ENCODE measurements at regions not wholly inside any gene's neighbourhood (a gene's known extent, or its start where the extent isn't known, plus 50 kb on each side); places are given as distances from the start of the nearest gene placed in this dataset.

DNA sequence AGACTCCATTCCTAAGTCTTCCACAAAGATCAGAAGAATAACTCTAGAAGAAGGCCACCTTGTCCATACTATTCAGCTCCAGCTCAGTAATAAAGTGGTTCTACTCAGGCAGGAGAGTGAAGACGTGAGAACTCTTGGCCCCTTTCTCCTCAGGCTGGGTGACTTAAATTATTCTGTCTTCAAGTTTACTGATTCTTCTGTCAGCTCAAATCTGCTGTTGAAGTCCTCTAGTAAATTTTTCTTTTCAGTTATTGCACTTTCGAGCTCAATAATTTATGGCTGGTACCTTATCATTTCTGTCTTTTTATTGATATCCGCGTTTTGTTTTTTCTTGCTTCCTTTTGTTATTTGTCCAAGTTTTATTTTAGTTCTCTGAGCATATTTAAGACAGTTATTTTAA is 922.3 kb upstream of the PCDH9 start:
- no peak for ATAC-seq
- H3K4me1 ChIP-seq, result no peaks in the 10 kb centered on the region

DNA sequence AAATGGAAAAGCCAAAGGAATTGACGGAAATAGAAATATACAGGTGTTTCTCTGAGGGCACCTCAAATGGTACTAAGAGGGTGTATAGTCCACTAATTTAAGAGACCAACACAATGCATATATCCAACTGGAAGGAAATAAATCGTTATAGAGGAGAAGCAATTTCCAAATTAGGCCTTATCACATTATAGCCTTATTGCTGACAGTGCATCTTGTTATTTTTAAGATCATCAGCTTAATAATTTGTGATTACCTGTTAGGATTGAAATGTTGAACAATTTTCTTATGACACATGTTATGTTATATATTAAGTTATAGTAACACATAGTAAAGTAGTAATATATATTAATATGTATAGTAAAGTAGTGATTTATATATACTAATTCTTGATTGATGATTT is 915.7 kb upstream of the PCDH9 start:
- Histone ChIP-seq H3K4me3 (no peak overlapping the region), H3K4me1 (no peaks in the 10 kb centered on the region), H3K4me2 (no peak overlapping the region), H3K9me3 (no peaks in the 10 kb centered on the region), H3K27ac (no peak overlapping the region)
- DNase-seq (ENCODE audit: low read depth in 1 of 2, low spot score in 1 of 2) (no peak), FAIRE-seq (no peak), ATAC-seq (no peak)
- WGBS (ENCODE audit: missing lambda C conversion rate), result 50% methylated on average over 2 of the region's 2 CpGs
- POLR2A ChIA-PET, result no interaction called here
- CTCF ChIA-PET, result no interaction called here
- TF ChIP-seq CHD4 (IDR thresholded peaks at IDR 0.05; ENCODE audit: borderline replicate concordance) (no peak), CBX8 (IDR thresholded peaks at IDR 0.05) (no peak), MAFK (IDR thresholded peaks at IDR 0.05; ENCODE audit: partially characterized antibody) (peak; percentile 62)

More for the DNA sequence above, 922.3 kb upstream of the PCDH9 start:
- Histone ChIP-seq H3K9me3 (no peaks in the 10 kb centered on the region), H3K4me3 (no peak overlapping the region), H3K27ac (no peak overlapping the region), H3K4me2 (no peak overlapping the region)
- 59% methylated on average over 4 of the region's 4 CpGs for WGBS (ENCODE audit: missing lambda C conversion rate)
- ChIA-PET CTCF (no interaction called here), POLR2A (no interaction called here)
- DNase-seq (ENCODE audit: low read depth in 1 of 2, low spot score in 1 of 2), result no peak
- TF ChIP-seq, protein P1, sequence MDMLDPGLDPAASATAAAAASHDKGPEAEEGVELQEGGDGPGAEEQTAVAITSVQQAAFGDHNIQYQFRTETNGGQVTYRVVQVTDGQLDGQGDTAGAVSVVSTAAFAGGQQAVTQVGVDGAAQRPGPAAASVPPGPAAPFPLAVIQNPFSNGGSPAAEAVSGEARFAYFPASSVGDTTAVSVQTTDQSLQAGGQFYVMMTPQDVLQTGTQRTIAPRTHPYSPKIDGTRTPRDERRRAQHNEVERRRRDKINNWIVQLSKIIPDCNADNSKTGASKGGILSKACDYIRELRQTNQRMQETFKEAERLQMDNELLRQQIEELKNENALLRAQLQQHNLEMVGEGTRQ (IDR thresholded peaks at IDR 0.05), result no peak
- TF ChIP-seq HDAC2 (IDR thresholded peaks at IDR 0.05) (no peak), EHMT2 (IDR thresholded peaks at IDR 0.05; ENCODE audit: low read depth) (no peak), ZFP36 (IDR thresholded peaks at IDR 0.05; ENCODE audit: borderline replicate concordance, partially characterized antibody) (no peak), RARB (CRISPR knock-in tag; IDR thresholded peaks at IDR 0.05) (no peak), ZC3H11A (IDR thresholded peaks at IDR 0.05) (no peak), JUNB (IDR thresholded peaks at IDR 0.05) (no peak), KDM1A (IDR thresholded peaks at IDR 0.05; ENCODE audit: low read depth) (no peak), TP53 (CRISPR knock-in tag; IDR thresholded peaks at IDR 0.05) (no peak), FOSB (CRISPR knock-in tag; IDR thresholded peaks at IDR 0.05) (no peak), EP300 (IDR thresholded peaks at IDR 0.05) (no peak), CHD2 (IDR thresholded peaks at IDR 0.05; ENCODE audit: low read length, partially characterized antibody) (no peak)
- TF ChIP-seq, protein P2, sequence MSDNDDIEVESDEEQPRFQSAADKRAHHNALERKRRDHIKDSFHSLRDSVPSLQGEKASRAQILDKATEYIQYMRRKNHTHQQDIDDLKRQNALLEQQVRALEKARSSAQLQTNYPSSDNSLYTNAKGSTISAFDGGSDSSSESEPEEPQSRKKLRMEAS (IDR thresholded peaks at IDR 0.05), result no peak
- TF ChIP-seq, protein P3, sequence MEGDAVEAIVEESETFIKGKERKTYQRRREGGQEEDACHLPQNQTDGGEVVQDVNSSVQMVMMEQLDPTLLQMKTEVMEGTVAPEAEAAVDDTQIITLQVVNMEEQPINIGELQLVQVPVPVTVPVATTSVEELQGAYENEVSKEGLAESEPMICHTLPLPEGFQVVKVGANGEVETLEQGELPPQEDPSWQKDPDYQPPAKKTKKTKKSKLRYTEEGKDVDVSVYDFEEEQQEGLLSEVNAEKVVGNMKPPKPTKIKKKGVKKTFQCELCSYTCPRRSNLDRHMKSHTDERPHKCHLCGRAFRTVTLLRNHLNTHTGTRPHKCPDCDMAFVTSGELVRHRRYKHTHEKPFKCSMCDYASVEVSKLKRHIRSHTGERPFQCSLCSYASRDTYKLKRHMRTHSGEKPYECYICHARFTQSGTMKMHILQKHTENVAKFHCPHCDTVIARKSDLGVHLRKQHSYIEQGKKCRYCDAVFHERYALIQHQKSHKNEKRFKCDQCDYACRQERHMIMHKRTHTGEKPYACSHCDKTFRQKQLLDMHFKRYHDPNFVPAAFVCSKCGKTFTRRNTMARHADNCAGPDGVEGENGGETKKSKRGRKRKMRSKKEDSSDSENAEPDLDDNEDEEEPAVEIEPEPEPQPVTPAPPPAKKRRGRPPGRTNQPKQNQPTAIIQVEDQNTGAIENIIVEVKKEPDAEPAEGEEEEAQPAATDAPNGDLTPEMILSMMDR (IDR thresholded peaks at IDR 0.05), result no peak
- TF ChIP-seq, protein P4, sequence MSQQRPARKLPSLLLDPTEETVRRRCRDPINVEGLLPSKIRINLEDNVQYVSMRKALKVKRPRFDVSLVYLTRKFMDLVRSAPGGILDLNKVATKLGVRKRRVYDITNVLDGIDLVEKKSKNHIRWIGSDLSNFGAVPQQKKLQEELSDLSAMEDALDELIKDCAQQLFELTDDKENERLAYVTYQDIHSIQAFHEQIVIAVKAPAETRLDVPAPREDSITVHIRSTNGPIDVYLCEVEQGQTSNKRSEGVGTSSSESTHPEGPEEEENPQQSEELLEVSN (IDR thresholded peaks at IDR 0.05; ENCODE audit: borderline replicate concordance, low read depth), result no peak
- no peak for FAIRE-seq

DNA sequence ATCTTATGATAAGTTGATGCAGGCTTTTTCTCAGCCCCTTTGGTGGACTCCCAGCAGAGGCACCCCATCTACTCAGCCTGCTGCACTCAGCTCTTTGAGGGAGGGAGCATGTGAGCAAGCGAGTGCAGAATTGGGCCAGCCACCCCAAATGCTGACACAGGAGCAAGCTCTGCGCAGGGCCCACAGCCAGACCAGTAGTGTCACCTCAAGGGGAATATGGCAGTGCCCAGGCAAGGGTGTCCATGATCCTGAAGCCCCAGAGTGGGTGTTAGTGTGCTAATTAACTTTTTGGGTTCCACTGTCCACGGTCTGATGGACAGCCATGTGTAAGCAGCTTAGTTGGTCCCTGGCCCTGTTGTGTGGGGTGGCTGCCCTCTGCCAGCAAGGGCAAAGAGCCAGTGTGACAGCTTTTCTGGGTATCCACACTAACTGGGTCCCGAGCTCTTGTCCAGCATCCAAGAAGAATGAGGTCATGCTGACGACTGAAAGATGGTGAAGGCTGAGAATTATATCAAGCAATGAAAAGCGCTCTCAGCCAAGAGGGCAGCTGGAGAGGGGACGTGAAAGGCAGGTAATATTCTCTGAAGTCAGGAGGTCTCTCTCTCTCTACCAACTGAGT is 898.3 kb upstream of the PCDH9 start:
- no peak overlapping the region for H3K27ac ChIP-seq
- CTCF ChIA-PET, result no interaction called here
- no peak for DNase-seq (ENCODE audit: low read depth in 1 of 2, low spot score in 1 of 2)
- FAIRE-seq, result no peak
- no peaks in the 10 kb centered on the region for H3K4me1 ChIP-seq
- WGBS (ENCODE audit: missing lambda C conversion rate), result 66% methylated on average over 5 of the region's 7 CpGs
- TF ChIP-seq ZC3H11A (IDR thresholded peaks at IDR 0.05) (no peak), JUN (IDR thresholded peaks at IDR 0.05) (no peak), KDM5A (IDR thresholded peaks at IDR 0.05) (no peak), NPAS2 (CRISPR knock-in tag; IDR thresholded peaks at IDR 0.05; ENCODE audit: borderline replicate concordance) (no peak), NFE2L2 (conservative IDR thresholded peaks at IDR 0.05; ENCODE audit: low read length) (no peak), ZFP36 (IDR thresholded peaks at IDR 0.05; ENCODE audit: borderline replicate concordance, partially characterized antibody) (no peak), TP53 (CRISPR knock-in tag; IDR thresholded peaks at IDR 0.05) (no peak), EP300 (IDR thresholded peaks at IDR 0.05) (no peak), CEBPB (IDR thresholded peaks at IDR 0.05) (no peak)
- TF ChIP-seq, protein P5, sequence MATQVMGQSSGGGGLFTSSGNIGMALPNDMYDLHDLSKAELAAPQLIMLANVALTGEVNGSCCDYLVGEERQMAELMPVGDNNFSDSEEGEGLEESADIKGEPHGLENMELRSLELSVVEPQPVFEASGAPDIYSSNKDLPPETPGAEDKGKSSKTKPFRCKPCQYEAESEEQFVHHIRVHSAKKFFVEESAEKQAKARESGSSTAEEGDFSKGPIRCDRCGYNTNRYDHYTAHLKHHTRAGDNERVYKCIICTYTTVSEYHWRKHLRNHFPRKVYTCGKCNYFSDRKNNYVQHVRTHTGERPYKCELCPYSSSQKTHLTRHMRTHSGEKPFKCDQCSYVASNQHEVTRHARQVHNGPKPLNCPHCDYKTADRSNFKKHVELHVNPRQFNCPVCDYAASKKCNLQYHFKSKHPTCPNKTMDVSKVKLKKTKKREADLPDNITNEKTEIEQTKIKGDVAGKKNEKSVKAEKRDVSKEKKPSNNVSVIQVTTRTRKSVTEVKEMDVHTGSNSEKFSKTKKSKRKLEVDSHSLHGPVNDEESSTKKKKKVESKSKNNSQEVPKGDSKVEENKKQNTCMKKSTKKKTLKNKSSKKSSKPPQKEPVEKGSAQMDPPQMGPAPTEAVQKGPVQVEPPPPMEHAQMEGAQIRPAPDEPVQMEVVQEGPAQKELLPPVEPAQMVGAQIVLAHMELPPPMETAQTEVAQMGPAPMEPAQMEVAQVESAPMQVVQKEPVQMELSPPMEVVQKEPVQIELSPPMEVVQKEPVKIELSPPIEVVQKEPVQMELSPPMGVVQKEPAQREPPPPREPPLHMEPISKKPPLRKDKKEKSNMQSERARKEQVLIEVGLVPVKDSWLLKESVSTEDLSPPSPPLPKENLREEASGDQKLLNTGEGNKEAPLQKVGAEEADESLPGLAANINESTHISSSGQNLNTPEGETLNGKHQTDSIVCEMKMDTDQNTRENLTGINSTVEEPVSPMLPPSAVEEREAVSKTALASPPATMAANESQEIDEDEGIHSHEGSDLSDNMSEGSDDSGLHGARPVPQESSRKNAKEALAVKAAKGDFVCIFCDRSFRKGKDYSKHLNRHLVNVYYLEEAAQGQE (IDR thresholded peaks at IDR 0.05), result no peak
- no peak overlapping the region for H3K4me2 ChIP-seq
- ATAC-seq, result no peak
- no peaks in the 10 kb centered on the region for H3K9me3 ChIP-seq
- H3K4me3 ChIP-seq, result no peak overlapping the region
- POLR2A ChIA-PET, result no interaction called here
